HG03432 (cell line): ENCODE measurements at regions not wholly inside any gene's neighbourhood (a gene's known extent, or its start where the extent isn't known, plus 50 kb on each side); places are given as distances from the start of the nearest gene placed in this dataset.

Source experiments
- ATAC-seq: cut with Tn5 transposase; IDR thresholded peaks from one replicate; pipeline ENCODE4 v1.9.1; 2021; ENCODE audit warnings: mild to moderate bottlenecking, moderate library complexity; ENCODE audit not compliant: unreplicated experiment

DNA sequence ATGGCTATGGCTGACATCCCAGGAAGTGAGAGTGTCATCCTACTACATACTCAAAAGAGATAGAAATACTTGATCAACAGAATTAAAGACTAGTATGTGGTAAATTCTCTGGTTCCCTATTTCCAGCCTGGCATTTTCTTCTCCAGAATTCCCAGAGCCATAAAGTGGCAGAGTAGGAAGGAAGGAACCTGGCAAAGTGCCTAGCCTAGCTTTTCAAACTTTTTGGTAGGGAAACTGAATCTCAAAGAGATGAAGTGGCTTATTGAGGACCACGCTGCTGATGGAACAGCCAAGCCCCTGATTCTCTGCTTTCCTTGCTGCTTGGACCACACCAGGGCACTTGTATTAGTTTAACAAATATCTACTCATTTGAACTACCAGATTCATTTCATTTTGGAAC, 312.4 kb upstream of the RORA start:
- no peak for ATAC-seq

GRCh38 chr15:61537337-61537736, 308.2 kb upstream of the RORA start:
- ATAC-seq, result no peak

GRCh38 chr15:61534986-61535385, 305.9 kb upstream of the RORA start:
- no peak for ATAC-seq

DNA sequence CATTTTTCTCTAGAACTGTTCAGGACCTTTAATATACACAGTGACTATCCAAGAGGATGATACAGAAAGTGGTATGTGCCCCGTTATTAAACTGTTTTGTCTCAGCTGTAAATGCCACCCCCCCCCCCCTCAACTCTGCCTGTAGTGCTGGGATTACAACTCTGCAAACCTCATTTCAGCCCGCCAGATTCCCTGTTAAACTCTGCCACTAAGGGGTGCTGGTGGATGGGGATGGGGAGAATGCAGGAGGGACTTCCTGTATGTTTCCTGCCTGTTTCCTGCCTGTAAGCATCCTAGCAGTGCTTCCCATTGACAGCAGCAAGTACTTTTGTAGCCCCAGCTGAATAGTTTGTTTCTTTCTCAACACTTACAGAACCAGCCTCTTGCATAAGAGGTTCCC, 301.7 kb upstream of the RORA start:
- no peak for ATAC-seq

- no peak for ATAC-seq
These were observed 299.4 kb upstream of the RORA start for GRCh38 chr15:61528581-61528910.

DNA sequence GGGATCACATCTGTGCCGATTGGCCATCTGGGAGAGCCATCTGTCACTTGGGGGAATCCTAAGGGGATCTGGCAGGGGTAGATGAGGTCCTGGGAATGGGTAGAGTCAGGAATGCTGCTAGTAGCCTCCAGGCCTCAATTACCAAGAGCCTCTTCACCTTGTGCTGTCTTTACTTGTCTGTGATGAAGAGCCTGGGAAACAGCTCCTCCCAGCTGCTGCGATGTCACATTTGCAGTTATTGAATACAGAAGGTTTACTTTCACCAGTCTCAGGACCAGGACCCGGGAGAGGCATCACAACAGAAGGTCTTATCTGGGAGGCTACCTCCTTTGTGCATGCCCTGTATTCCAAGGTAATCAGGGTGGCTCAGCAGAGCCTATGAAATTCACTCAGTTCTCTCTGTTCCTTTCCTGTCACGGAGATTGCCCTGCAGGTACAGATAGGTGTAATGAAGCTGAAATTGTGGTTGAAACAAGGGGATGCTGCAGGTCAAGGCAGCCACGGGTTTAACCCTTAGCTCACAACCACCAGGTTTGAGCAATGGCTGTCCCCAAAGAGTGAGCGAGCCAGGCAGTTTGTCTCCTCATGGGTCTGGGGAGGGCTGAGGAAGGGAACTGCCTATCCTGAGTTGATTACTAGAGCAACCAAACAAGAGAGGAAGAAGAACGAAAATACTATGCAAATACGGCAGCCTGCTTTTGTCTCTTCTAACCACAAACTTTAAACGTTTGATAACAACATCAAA, 298.9 kb upstream of the RORA start:
- ATAC-seq, result no peak

DNA sequence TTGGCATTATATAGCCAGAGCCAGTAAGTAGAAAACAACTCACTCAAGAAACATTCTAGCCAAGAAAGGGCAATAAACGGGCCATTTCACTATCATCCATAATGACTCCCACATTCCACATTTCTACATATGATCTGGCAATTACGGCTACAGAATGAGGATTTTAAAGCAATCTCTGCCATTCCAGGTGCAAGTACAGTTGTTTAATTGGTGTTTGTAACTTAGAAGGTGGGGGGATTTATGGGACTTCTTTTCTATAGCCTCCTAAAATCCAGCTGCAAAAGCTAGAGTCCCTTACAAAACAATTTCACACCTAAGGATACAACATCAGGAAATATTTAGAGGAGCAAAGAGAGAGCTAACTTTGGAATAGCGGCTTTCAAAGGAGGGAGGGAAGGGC, 295.4 kb upstream of the RORA start:
- ATAC-seq, result no peak

DNA sequence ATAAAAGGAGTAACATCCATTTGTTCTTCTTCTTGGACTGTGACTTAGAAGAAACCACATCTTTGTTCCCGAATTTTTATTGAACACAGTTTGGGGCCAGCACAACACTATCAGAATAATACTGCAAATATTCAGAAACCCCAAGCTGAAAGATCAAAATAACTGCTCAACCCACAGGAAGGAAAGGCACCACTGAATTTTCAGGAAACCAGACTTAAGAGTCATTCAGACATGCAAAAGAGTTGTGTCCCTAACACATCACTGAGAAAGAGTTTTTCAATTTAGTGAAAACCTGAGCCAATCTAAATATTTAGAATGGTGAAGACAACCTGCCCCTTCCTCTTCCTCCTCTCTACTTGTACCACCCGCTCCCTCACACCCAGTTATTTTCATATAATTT, 295.0 kb upstream of the RORA start:
- ATAC-seq, result no peak

GRCh38 chr15:61522411-61522810, 293.3 kb upstream of the RORA start:
- ATAC-seq, result no peak

DNA sequence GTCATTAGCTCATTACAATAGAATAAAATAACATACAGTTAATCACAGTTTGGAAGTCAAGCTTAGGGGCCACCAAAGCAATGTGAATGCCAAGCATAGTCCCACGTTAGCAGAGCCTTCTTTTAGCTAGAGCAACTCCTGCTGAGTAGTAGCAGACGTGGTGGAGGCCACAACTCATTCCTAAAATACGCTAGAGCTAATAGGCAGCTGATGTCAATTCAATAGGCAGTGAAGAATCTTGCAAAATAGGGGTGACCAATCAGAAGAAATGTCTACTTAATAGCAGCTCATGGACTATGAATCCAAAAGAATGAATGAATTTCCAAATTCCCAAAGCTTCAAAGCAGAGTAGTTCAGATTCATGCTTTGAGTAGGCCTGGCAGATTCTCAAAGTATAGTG, 292.9 kb upstream of the RORA start:
- no peak for ATAC-seq

DNA sequence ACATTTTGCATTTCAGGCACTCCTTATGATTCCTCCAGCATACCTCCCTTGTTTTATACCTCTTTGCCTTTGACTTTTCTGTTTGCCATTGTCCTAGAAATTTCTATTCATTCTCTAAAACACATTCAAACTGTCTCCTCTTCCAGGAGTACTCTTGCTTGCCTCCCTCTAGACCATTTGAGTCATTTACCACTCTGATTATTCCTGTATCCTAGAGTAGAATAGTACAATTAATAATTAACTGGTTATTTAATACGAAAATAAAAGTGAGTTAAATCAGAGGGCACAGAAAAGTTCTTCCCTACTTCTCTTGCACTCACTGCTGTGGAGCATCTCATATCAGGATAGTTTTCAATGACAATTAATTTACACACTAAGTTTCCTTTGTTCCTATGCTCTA, 290.2 kb upstream of the RORA start:
- ATAC-seq, result no peak

- no peak for ATAC-seq
These were observed 289.3 kb upstream of the RORA start for GRCh38 chr15:61518191-61518950.

DNA sequence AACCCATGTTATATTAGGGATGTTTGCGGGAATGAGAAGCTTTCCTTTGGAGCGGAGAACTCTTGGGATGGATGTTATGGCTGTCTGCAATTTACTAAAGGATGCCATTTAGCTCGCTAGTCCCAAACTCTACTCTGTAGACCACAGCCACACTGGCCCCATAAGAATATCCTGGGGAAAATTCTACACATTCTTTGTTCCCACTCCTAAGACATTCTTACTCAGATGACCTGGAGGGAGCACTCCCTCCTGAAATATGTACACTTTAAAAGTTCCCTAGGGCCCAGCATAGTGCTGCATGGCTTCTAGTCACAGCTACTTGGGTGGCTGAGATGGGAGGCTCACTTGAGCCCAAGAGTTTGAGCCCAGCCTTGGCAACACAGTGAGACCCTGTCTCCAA, 288.7 kb upstream of the RORA start:
- no peak for ATAC-seq

- ATAC-seq, result no peak
These were observed 288.2 kb upstream of the RORA start for GRCh38 chr15:61517335-61517734.

GRCh38 chr15:61511756-61512155, 282.7 kb upstream of the RORA start:
- ATAC-seq, result no peak

- ATAC-seq, result no peak
These were observed 282.0 kb upstream of the RORA start for GRCh38 chr15:61511089-61511488.

DNA sequence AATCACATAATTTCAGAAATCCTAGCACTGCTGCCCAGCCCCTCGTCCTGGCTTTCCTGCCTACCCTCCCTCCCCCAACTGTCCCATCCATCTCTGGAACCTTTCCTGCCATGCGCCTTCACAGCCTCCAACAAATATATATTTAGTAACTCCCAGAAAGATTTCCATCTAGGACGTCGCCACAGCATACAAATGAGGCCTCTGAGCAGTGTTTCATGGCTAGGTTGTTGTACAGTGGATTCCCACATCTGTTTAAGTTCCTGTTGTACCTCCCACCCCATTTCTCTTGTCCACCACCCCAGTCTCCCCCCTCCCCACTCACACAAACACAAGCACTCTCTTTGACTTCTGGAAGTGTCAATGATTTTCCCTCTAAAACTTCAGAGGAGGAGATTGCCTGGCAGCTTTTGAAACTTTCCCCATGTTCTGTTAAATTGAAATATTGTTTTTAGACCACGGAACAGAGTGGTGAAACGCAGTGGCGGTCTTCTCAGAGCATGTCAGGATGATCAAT, 280.3 kb upstream of the RORA start:
- ATAC-seq, result no peak

DNA sequence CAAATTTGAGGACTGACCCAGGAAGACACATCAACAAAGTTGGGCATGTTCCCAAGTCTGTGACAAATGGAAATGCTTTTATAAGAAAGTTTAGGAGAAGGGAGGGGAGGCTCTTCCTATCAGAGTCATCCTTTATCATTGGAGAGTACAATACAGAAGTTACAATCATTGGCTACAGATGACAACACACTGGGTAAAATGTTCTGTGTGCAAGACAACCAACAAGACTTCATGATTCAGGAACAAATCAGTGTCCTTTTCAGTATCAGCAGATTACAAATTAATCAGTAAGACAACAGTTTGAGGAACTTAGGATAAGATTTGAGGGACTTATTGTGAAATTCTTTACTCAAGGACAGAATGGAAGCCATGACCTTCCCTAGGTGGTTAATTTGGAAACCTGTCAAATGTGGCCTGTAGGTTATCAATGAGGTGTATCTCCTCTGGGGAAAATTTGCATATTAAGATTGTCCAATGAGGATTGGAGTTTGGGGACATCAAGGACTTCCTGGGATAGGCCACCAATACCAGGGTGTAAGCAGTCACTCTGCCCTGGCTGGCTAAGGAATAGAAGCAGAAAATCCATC, 274.4 kb upstream of the RORA start:
- ATAC-seq, result no peak

DNA sequence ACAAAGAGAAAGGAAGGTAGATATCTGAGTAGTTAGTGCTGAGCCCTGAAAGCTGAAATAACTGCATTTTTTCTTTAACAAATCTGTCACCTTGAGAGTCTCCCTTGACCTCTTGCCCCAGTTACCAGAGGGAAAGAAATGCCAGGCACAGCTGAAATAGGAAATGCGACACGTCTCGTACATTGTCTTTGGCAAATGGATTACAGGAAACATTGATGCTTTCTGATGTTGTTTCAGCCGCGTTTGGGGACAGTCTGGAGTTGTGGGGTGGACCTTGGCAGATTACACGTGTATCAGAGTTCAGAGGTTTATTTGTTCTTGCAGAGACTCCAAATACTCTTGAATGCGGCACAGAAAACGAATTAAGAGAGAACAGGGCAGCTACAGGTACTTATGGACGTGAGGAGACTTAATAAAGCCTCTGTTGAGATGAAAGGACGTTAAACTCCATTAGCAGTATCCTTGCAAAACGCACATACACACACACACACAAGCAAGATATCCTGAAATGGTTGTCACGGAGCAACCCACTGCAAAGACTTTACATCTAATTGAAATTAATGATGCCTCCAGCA, 272.8 kb upstream of the RORA start:
- no peak for ATAC-seq

DNA sequence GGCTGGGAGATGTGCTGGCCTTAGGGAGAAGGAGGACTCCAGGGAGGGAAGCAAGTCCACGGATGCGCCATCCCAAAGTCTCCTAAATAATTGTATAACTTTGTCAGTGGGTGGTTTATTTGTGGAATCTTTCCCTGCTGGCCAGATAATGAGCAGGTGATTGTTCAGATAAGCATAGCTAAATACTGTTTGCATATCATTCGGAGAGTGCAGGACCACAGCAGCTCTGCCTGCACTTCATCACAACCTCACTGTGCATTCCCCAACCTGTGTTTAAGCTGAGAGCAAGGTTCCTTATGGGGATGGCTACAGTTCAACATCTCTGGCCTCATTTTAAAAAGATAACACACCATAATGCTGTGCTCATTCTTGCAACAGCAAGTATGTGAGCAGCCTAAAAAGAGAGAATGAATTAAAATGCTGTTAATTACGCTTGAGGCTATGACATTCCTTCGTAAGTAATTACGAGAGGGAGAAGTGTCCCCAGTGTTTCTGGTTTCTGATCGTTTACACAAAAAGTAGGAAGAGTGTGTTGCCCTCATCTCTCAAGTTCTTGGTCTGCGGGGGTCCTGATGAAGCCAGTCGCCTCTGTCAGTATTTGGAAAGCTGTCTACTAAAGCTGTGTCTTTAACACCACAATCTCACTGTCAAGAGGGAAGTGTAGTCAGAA, 272.0 kb upstream of the RORA start:
- no peak for ATAC-seq

DNA sequence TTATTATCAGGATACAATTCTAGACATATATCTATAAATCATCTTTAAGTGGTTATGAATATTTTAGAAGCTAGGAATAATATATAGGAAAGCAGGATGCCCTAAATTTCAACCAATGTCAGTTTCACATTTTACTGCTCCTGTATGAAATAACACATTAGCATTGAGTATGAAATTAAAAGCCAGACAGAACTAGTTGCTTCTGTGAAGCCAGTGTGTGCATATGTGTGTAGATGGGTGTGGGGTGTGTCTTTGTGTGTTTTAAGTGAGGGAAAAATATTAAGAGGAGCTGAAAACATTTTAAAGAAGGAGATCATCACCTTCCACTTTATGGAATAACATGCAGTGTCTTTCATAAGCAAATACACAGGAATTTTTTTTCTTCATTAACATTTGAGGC, 271.4 kb upstream of the RORA start:
- no peak for ATAC-seq
